Astrocyte of the spinal cord (primary cell): ENCODE measurements at regions not wholly inside any gene's neighbourhood (a gene's known extent, or its start where the extent isn't known, plus 50 kb on each side); places are given as distances from the start of the nearest gene placed in this dataset.

Experiments used
- DNase-seq: peaks from one replicate; pipeline ENCODE4 v3.0.0; 2011; ENCODE audit warnings: low read depth, low spot score
- H3K4me3 ChIP-seq: 2 replicates; pipeline ENCODE4 v1.5.1; 2011; ENCODE audit warnings: low read depth, mild to moderate bottlenecking, low read length, moderate library complexity
- in situ Hi-C: cut with HindIII; loops from 2 replicates; pipeline ENCODE4 v1.10.0; 2017; ENCODE audit warnings: low sequenced_read_pairs
- TF ChIP-seq, protein P1 (sequence below): IDR thresholded peaks from 2 replicates; pipeline ENCODE4 v1.5.1; 2012; ENCODE audit warnings: low read depth, mild to moderate bottlenecking, low read length, inconsistent platforms

DNA sequence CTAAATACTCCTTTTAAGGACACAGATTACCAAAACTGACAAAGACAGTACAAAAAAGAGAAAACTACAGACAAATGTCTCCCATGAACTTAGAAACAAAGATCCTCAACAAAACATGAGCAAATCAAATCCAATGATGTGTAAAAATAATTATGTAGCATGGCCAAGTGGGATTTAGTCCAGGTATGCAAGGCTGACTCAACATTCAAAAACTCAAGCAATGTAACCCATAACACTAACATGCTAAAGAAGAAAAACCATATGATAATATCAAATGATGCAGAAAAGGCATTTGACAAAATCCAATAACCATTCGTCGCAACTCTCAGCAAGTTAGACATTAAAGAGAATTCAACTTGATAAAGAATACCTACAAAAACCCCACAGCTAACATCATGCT is 239.0 kb upstream of the KLHL29 start:
- in situ Hi-C loops, result no loop called here

DNA sequence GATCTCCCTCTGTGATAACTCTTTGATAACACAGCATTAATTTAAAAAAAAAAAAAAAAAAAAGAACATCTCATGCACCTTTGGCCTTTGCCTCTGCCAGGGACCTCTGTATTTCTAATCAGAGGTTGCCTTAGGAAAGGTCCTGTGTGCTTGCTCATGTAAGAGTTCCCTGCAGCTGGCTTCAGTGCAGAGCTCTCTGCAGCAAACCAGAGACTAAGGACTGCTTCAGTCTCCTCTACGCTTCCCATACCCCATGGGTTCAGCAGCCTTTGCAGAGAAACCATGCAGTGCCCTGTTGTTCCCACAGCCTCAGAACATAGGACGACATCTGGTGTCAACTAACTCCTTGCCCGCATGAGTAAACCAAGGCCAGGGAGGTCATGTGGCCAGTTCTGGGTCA is 236.6 kb upstream of the KLHL29 start:
- no peak overlapping the region for H3K4me3 ChIP-seq
- in situ Hi-C loops, result no loop called here
- no peak for DNase-seq
- TF ChIP-seq, protein P1, sequence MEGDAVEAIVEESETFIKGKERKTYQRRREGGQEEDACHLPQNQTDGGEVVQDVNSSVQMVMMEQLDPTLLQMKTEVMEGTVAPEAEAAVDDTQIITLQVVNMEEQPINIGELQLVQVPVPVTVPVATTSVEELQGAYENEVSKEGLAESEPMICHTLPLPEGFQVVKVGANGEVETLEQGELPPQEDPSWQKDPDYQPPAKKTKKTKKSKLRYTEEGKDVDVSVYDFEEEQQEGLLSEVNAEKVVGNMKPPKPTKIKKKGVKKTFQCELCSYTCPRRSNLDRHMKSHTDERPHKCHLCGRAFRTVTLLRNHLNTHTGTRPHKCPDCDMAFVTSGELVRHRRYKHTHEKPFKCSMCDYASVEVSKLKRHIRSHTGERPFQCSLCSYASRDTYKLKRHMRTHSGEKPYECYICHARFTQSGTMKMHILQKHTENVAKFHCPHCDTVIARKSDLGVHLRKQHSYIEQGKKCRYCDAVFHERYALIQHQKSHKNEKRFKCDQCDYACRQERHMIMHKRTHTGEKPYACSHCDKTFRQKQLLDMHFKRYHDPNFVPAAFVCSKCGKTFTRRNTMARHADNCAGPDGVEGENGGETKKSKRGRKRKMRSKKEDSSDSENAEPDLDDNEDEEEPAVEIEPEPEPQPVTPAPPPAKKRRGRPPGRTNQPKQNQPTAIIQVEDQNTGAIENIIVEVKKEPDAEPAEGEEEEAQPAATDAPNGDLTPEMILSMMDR, result no peak

More for the DNA sequence above, 239.0 kb upstream of the KLHL29 start:
- no peak for DNase-seq
- H3K4me3 ChIP-seq, result no peak overlapping the region
- TF ChIP-seq, protein P1, result no peak

DNA sequence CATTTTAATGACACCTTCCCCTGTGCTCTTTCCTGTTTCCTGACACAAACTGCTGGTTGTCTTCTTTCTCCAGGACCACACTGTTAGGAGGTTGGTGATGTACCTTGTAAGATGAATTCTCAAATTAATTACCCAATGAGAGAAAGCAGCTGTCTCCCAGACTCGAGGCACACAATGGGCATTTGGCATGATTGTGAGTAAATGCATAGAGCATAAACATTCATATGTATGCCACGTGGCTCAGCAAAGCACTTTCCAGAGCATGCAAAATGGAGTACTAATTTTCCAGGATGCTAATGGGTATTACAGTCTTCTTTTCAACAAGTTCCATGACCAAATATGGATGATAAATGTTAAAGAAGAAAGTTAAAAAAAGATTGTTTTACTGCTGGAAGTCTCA is 235.2 kb upstream of the KLHL29 start:
- TF ChIP-seq, protein P1, result no peak
- H3K4me3 ChIP-seq, result no peak overlapping the region
- no peak for DNase-seq
- in situ Hi-C loops, result no loop called here

DNA sequence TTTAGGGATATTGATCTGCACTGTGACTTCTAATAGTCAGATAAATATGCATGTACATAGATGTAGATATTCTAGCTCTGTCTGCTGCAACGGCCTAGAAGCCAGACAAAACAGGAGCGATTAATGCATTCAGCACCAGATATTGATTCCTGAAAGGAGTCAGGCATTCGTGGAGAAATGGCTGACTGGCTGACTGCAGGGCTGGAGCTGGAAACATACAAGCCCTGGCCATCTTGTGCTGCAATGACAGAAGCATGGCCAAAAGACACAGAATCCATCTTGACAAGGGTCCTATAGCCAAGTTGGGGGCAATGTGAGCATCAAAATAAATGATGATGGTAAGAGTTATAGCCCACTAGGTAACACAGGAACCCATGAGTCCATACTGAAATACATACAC is 231.5 kb upstream of the KLHL29 start:
- TF ChIP-seq, protein P1, result no peak
- H3K4me3 ChIP-seq, result no peak overlapping the region
- in situ Hi-C loops, result no loop called here
- DNase-seq, result no peak

DNA sequence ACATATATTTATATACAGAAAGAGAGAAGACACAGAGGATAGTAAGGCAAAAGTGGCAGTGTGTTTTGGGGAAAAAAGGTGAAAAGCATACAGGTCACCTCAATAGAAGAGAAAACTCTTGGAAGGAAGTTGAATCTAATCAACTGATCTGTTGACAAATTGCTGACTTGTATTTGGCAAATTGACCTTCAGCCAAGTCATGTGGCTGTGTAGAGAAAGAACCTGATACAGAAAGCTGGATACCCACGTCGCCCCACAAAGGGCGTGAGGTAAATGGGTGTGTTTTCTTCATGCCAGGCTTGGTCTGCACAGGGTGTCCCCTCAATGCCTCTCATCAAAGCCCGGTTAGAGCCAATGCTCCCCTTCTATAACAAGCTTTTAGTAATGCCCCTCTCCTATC is 230.0 kb upstream of the KLHL29 start:
- no peak for DNase-seq
- H3K4me3 ChIP-seq, result no peak overlapping the region
- in situ Hi-C loops, result no loop called here
- TF ChIP-seq, protein P1, result no peak

DNA sequence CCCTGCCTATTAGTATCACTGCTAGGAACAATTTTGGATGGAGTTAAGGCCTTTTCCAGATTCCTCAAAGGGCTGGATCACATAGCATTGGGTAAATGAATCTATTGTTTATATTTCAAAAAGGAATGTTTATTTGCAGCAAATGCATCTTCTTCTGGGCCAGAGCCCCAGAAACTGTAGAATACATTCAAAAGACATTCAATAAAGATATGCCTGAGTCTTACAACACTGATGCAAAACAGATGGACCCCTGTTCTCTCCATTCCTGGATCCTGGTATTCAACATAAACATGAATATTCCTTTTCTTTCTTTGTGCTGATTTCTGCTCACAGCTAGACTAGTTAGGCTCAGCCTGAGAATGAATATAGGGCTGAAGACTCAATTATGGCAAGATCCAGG is 227.2 kb upstream of the KLHL29 start:
- in situ Hi-C loops, result no loop called here
- no peak for DNase-seq
- H3K4me3 ChIP-seq, result no peak overlapping the region
- TF ChIP-seq, protein P1, result no peak

DNA sequence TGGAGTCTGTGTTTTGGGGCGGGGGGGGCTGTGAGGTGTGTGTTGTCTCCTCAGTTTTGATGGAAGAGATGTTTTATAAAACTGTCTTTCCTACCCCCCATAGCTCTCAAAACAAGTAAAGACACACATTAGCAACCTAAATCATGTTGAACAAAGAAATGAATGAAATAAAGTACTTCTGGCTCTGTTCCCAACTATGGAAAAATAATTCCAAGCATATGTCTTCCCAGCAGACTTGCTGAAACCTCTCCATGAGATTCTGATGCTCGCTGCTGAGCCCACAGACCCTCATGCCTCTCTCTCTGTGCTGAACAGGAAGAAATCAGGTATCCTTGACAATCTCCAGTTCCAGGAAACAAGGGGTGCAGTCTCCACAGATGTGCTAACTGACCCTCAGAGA is 226.7 kb upstream of the KLHL29 start:
- in situ Hi-C loops, result no loop called here
- no peak overlapping the region for H3K4me3 ChIP-seq

More for the DNA sequence above, 226.7 kb upstream of the KLHL29 start:
- DNase-seq, result no peak
- TF ChIP-seq, protein P1, result no peak
